Mesothelial cell of epicardium (in vitro differentiated cells): ENCODE measurements at regions not wholly inside any gene's neighbourhood (a gene's known extent, or its start where the extent isn't known, plus 50 kb on each side); places are given as distances from the start of the nearest gene placed in this dataset.

Experiments used
- DNase-seq, 2 experiments: peaks; one replicate each; pipeline ENCODE4 v3.0.0; 2021; ENCODE audit warnings: low spot score in 2 of 2; ENCODE audit not compliant: unreplicated experiment in 2 of 2
- H3K27ac Mint-ChIP-seq: 2 replicates; pipeline ENCODE4 v1.8.0; 2021; ENCODE audit warnings: mixed read lengths
- H3K27me3 Mint-ChIP-seq: 2 replicates; pipeline ENCODE4 v1.8.0; 2021; ENCODE audit warnings: low read depth, mixed read lengths
- H3K36me3 Mint-ChIP-seq: 2 replicates; pipeline ENCODE4 v1.8.0; 2021; ENCODE audit warnings: mixed read lengths
- H3K4me1 Mint-ChIP-seq: 2 replicates; pipeline ENCODE4 v1.8.0; 2021; ENCODE audit warnings: mixed read lengths
- H3K4me3 Mint-ChIP-seq: 2 replicates; pipeline ENCODE4 v1.8.0; 2021; ENCODE audit warnings: mild to moderate bottlenecking, moderate library complexity, mixed read lengths
- H3K9me3 Mint-ChIP-seq: 2 replicates; pipeline ENCODE4 v1.8.0; 2021; ENCODE audit warnings: mixed read lengths
- CTCF ChIP-seq: fragments of 200-600 bp; sonication (generic); IDR thresholded peaks from one replicate; pipeline ENCODE4 v1.5.0; 2021; ENCODE audit warnings: antibody characterized with exemption; ENCODE audit not compliant: unreplicated experiment

DNA sequence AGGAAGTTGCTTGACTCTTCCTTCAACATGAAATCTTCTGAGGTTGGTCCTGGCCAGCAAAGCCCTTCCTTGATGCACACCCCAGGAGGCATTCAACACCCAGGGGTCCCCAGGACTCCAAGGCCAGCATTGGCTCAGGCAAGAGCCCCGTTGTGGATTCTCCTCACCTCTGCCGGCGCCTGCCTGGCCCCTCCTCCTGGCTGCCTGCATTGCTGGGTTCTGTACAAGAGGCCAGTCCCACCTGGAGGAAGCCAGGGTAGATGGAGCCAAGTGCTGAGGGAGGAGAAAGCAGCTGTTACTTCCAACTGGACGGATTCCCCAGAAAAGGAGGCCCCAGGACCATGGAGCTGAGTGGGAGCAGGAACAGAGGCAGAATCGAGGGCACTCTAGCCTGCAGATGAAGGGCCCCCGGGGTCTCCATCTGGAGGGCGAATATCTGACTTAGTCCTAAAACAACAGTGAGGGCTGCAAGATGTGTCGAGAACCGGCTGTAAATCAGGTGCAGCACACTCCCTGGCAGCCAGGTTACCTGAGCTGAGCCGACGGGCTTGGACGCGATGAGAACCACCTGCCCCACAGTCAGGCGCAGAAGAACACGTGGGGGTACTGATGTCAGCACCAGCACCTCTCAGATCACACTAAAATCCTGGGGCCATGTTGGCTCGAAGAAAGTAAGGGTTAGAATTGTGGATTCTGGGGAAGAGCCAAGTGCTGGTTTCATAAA is 399.6 kb upstream of the SALL3 start:
- Mint-ChIP-seq H3K9me3 (peaks cover 28% of the 10 kb centered on the region), H3K4me1 (no peaks in the 10 kb centered on the region), H3K27ac (no peak overlapping the region), H3K4me3 (no peak overlapping the region), H3K27me3 (no peaks in the 10 kb centered on the region), H3K36me3 (no peaks in the 10 kb centered on the region)
- no peak for TF ChIP-seq CTCF
- no peak for DNase-seq

GRCh38 chr18:78580835-78581339 is 398.7 kb upstream of the SALL3 start:
- peaks cover 25% of the 10 kb centered on the region for H3K9me3 Mint-ChIP-seq
- no peak overlapping the region for H3K27ac Mint-ChIP-seq
- H3K4me3 Mint-ChIP-seq, result no peak overlapping the region
- DNase-seq, result no peak
- H3K27me3 Mint-ChIP-seq, result peaks cover 3% of the 10 kb centered on the region
- H3K36me3 Mint-ChIP-seq, result no peaks in the 10 kb centered on the region
- TF ChIP-seq CTCF, result no peak
- no peaks in the 10 kb centered on the region for H3K4me1 Mint-ChIP-seq

DNA sequence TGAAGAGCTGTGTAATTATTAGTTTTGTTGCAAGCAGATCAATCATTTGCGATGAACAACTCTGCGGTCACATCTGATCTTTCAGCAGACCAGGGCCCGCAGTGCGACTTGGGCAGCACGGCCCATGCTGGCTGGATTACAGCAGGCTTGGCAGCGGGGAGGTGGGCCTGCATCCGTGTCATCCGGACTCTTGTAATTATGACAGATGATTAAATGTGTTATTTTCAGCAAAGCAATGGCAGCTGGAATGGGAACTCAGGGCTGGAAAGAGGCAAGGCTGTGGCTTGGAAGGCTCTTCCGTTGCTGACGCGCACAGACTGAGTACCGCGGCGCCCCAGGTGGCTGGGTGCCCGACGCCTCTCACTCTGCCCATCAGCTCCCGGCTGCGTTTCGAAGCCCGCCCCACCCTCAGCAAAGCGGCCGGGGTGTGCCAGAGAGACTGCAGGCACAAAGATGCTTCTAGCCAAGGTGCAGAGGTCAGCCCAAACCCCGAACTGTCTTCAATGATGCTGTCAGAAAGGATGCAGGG is 397.4 kb upstream of the SALL3 start:
- H3K4me1 Mint-ChIP-seq, result no peaks in the 10 kb centered on the region
- H3K27ac Mint-ChIP-seq, result no peak overlapping the region
- H3K9me3 Mint-ChIP-seq, result peaks cover 21% of the 10 kb centered on the region
- no peak overlapping the region for H3K4me3 Mint-ChIP-seq
- DNase-seq, result no peak
- H3K36me3 Mint-ChIP-seq, result no peaks in the 10 kb centered on the region
- peaks cover 6% of the 10 kb centered on the region for H3K27me3 Mint-ChIP-seq
- TF ChIP-seq CTCF, result no peak

DNA sequence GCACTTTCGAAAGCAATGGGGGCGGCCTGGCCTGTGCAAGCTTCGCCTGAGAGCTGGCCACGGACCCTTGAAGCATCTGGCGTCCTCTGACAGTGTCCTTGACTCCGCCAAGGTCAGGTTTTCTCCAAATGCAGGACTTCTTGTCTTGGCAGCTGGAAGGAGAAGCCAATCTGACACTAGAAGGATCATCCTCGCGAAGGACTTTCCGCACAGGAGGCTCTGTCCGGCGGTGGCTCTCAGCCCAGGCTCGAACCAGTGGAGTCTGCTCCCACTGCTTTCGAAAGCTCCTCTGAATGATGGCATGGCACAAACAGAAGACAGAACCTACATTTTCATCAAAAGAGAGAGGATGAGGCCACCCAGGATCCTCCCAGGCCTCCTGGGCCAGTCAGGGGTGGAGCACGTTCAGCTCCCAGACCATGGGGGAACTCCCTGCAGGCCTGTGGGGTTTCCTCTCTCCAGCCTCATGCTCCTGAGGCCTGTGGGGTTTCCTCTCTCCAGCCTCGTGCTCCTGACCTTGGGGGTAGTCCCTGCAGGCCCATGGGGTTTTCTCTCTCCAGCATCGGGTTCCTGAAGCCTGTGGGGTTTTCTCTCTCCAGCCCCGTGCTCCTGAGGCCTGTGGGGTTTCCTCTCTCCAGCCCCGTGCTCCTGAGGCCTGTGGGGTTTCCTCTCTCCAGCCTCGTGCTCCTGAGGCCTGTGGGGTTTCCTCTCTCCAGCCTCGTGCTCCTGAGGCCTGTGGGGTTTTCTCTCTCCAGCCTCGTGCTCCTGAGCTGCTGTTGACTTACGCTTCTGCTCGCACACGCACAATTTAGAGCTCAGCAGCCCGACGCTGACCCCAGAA is 396.5 kb upstream of the SALL3 start:
- no peak overlapping the region for H3K27ac Mint-ChIP-seq
- H3K9me3 Mint-ChIP-seq, result peaks cover 14% of the 10 kb centered on the region
- DNase-seq, result no peak

More for the DNA sequence above, 396.5 kb upstream of the SALL3 start:
- no peak for TF ChIP-seq CTCF
- H3K4me3 Mint-ChIP-seq, result no peak overlapping the region
- no peaks in the 10 kb centered on the region for H3K36me3 Mint-ChIP-seq
- peaks cover 9% of the 10 kb centered on the region for H3K27me3 Mint-ChIP-seq
- no peaks in the 10 kb centered on the region for H3K4me1 Mint-ChIP-seq
